GM18951 (cell line): ENCODE measurements at regions not wholly inside any gene's neighbourhood (a gene's known extent, or its start where the extent isn't known, plus 50 kb on each side); places are given as distances from the start of the nearest gene placed in this dataset.
"Not testable (repeated sequence)": the region's sequence is repeated elsewhere in the genome, so short reads cannot be mapped to it uniquely, and the experiment has no call there.

ENCODE experiments used
- POLR2A ChIP-seq: IDR thresholded peaks from 4 replicates; pipeline ENCODE4 v1.6.1; 2011; ENCODE audit warnings: mild to moderate bottlenecking; ENCODE audit not compliant: insufficient read length, insufficient read depth; ENCODE audit errors: extremely low read depth
- in situ Hi-C: fragments of 300-500 bp; cut with MboI; formaldehyde crosslinking; loops from one replicate; pipeline ENCODE4 v1.12.0; 2022; ENCODE audit warnings: low sequenced_read_pairs, mixed read lengths, inconsistent platforms; ENCODE audit not compliant: unreplicated experiment

DNA sequence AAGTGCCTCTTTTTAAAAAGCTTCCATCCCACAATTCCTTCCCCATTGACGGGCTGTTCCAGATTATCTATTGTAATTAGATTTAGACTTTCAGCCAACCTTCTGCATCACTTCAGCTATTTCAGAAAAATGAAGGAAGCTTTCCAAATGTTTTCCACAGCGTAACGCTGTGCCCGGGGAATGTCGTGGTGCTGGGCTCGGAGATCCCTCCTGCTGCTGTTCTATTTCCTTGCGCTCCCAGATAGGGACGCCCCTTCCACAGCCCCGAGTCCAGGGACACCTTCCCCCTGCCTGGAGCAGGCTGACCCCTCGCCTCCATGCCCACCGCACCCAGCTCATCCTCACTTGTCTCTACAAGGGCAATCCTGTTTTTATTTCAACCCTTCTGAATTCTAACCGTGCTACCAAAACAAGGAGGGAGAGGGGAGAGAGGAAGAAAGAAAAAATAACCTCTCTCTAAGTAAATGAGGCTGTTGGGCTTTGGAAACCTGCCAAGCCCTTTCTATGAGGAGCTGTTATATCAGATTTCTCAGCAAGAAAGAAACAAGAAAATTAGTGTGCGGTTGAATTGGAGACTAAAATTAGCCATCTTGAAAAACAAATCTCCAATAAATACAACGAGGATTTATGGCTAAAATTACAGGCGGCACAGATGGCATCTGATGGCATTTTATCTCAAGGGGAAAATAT, 366.9 kb downstream of the BRD1 start:
- in situ Hi-C loops = no loop called here
- TF ChIP-seq POLR2A = no peak

- in situ Hi-C loops = no loop called here
Observed at GRCh38 chr22:49460091-49460490, 367.6 kb downstream of the BRD1 start.

DNA sequence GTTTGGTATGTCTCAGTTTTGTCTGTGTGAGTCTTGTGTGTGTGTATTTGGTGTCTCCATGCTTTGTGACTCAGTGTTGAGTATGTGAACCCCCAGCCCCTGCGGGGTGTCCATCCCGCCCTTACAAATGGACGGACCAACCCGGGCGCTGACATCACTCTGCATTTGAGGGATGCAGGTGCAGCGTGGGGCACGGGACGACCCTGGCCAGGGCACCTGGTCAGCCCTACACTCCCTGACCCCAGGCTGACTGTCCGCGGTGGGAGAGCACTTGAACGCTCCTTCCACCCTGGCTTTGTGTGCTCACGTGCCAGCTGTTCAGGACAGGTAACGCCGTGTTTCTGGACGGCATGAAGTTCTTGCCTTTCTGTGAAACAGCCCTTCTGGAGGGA, 369.0 kb downstream of the BRD1 start:
- in situ Hi-C loops = no loop called here

More at GRCh38 chr22:49460091-49460490, 367.6 kb downstream of the BRD1 start:
- TF ChIP-seq POLR2A = no peak

GRCh38 chr22:49457946-49458707, 369.5 kb downstream of the BRD1 start:
- in situ Hi-C loops = no loop called here

More for the DNA sequence above, 369.0 kb downstream of the BRD1 start:
- TF ChIP-seq POLR2A = no peak

GRCh38 chr22:49457146-49457545, 370.5 kb downstream of the BRD1 start:
- no peak for TF ChIP-seq POLR2A
- in situ Hi-C loops = no loop called here

More at GRCh38 chr22:49457946-49458707, 369.5 kb downstream of the BRD1 start:
- no peak for TF ChIP-seq POLR2A

DNA sequence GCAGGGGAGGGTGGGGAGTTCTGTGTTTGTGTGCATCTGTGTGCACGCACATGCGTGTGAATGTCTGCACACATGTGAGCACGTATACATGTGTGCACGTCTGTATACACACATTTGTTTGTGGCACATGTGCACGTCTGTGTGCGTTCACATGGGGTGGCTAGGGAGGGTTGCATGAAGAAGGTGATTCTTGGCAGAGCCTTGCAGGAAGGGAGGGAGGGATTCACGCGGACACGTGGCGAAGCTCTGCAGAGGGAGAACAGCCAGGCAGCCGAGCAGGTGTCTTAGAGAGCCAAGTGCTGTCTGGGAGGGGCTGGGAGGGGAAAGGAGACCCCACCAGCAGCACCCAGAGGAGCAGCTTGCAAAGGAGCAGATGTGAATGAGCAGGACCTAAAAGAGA, 372.1 kb downstream of the BRD1 start:
- in situ Hi-C loops = no loop called here
- TF ChIP-seq POLR2A = no peak

DNA sequence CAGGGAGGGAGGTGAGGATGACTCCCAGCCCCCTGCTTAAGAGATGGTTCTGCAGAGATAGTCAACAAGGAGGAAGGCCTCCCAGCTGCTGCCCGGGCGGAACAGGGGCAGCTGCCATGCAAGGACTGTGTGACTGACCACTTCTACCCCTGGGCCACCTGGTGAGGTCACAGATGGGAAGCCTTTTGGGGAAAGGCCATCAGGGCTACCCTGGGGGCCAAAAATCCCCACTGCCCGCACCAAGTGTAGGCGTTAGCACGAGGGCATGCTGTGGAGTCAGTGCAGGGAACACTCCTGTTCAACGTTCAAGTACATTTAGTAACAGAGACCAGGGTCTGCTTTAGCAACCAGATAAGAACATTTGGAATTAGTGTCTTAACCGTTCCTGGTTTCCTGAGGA, 372.9 kb downstream of the BRD1 start:
- no peak for TF ChIP-seq POLR2A
- in situ Hi-C loops = no loop called here

DNA sequence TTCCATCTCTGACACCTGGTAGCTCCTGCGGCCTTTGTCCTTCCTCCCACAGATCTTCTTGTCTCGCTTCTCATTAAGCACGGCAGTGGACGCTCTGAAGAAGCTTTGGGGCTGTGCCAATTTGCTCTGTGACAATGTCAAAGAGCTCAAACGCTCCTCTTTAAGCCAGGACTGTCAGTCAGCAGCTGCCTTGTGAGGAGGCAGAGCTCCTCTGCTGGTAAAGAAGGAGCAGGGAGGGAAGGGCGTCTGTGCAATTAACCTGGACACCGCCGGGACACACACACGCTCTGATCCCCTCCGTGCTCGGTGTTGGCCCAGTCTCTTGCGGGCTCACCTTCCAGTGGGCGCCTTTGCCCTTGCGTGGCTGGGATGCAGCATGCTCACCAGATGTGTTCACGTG, 373.9 kb downstream of the BRD1 start:
- no peak for TF ChIP-seq POLR2A
- in situ Hi-C loops = no loop called here

GRCh38 chr22:49453019-49453418, 374.7 kb downstream of the BRD1 start:
- in situ Hi-C loops = not testable (repeated sequence)

- no peak for TF ChIP-seq POLR2A
- in situ Hi-C loops = no loop called here
Observed at GRCh38 chr22:49452362-49452946, 375.2 kb downstream of the BRD1 start.

- TF ChIP-seq POLR2A = no peak
- in situ Hi-C loops = no loop called here
Observed at GRCh38 chr22:49451070-49451840, 376.4 kb downstream of the BRD1 start.

DNA sequence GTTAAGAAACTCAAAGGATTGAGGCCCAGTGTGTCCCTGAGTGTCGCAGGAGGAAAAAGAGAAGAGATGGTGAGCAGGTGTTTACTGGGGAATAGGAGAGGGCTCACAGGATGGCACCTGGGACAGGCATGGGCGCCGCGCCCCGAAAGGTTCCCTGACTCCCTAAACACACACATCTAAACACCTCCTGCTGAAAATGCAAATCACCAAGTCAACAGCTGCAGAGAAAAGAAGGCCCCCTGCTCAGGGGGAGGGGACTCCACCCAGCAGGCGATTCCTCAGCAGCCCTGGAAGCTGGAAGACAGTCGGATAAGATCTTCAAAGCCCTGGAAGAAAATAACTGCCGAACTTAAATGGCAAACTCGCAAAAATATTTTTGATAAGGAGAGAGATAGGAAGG, 377.2 kb downstream of the BRD1 start:
- TF ChIP-seq POLR2A = no peak
- in situ Hi-C loops = no loop called here

DNA sequence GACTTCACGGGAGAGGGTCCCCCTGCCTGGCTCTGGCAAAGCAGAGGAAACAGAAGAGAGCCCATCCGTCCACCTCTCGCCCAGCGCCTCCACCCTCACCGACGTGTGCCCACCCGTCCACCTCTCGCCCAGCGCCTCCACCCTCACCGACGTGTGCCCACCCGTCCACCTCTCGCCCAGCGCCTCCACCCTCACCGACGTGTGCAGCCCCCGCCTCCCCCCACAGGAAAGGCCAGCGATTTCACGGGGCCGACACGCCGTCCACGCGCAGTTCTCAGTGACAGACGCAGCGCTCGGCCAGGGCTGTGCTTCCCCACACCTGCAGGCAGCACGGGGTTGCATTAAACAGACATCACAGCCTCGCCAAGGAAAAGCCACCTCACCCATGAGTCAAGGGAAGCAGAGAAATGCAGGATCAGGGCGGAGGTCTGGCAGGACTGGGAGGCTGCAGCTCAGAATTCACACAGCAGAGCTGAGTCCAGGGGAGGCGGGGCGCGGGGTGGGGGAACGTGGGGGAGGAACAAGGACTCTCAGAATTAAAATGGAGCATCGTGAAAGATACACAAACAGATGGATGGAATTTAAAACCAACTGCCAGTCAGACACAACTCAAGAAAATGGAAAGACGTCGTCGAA, 377.7 kb downstream of the BRD1 start:
- in situ Hi-C loops = no loop called here
- TF ChIP-seq POLR2A = no peak

GRCh38 chr22:49449377-49449776, 378.3 kb downstream of the BRD1 start:
- in situ Hi-C loops = no loop called here
- TF ChIP-seq POLR2A = no peak
